SK-N-SH (cell line): ENCODE measurements at regions not wholly inside any gene's neighbourhood (a gene's known extent, or its start where the extent isn't known, plus 50 kb on each side); places are given as distances from the start of the nearest gene placed in this dataset.

Experiments
- CTCF ChIA-PET: fragments of 300-600, 350-600 bp; formaldehyde crosslinking; extraction: SDS; loops from one replicate; lab custom pipeline; 2021; lab: Yijun Ruan, JAX
- POLR2A ChIA-PET: fragments of 350-600 bp; sonication (Branson Sonifier 250); formaldehyde crosslinking; extraction: SDS; loops from one replicate; lab custom pipeline; 2020; ENCODE audit warnings: antibody characterized with exemption, inconsistent platforms; lab: Yijun Ruan, JAX
- DNase-seq: peaks from one replicate; pipeline ENCODE4 v3.0.0; 2012
- H2AFZ ChIP-seq: fragments of 200-600 bp; sonication (generic); 2 replicates; pipeline ENCODE4 v1.8.1; 2016; ENCODE audit warnings: antibody characterized with exemption, mild to moderate bottlenecking, low read depth
- H3F3A ChIP-seq: fragments of 200-600 bp; sonication (generic); replicated peaks from 2 replicates; pipeline ENCODE3; 2016; ENCODE audit warnings: antibody characterized with exemption, mild to moderate bottlenecking; ENCODE audit not compliant: insufficient read depth
- H3K27ac ChIP-seq, 2 experiments: fragments of 200-500 bp in 1 of 2; fragments of 200-600 bp in 1 of 2; sonication (Bioruptor generic) in 1 of 2; sonication (generic), shearing (Covaris generic) in 1 of 2; 2 replicates each; pipeline versions ENCODE4 v1.5.1 to v1.6.1; 2014 to 2016; ENCODE audit warnings: low read depth in 2 of 2, inconsistent platforms in 1 of 2, low read length in 1 of 2, mild to moderate bottlenecking in 1 of 2, mixed read lengths in 1 of 2
- H3K27me3 ChIP-seq: fragments of 200-600 bp; sonication (generic), shearing (Covaris generic); 2 replicates; pipeline ENCODE4 v1.6.1; 2016; ENCODE audit warnings: mixed run types; ENCODE audit not compliant: insufficient read depth
- H3K36me3 ChIP-seq, 2 experiments: fragments of 200-500 bp in 1 of 2; fragments of 200-600 bp in 1 of 2; sonication (Bioruptor generic) in 1 of 2; sonication (generic) in 1 of 2; replicated peaks in 1 of 2; 2 replicates each; pipeline versions ENCODE3 to v1.5.1; 2014 to 2016; ENCODE audit warnings: low read length in 1 of 2, mild to moderate bottlenecking in 1 of 2; ENCODE audit not compliant: insufficient read depth in 2 of 2, control insufficient read depth in 1 of 2
- H3K4me1 ChIP-seq, 2 experiments: fragments of 200-500 bp in 1 of 2; fragments of 200-600 bp in 1 of 2; sonication (Bioruptor generic) in 1 of 2; sonication (generic), shearing (Covaris generic) in 1 of 2; 2 replicates each; pipeline versions ENCODE4 v1.5.1 to v1.6.1; 2014 to 2016; ENCODE audit warnings: low read depth in 1 of 2, low read length in 1 of 2, mixed run types in 1 of 2; ENCODE audit not compliant: insufficient read depth in 2 of 2, control insufficient read depth in 1 of 2
- H3K4me2 ChIP-seq: fragments of 200-600 bp; sonication (generic), shearing (Covaris generic); 2 replicates; pipeline ENCODE4 v1.6.1; 2017; ENCODE audit warnings: mixed run types
- H3K4me3 ChIP-seq, 2 experiments: fragments of 200-500 bp in 1 of 2; fragments of 200-600 bp in 1 of 2; sonication (Bioruptor generic) in 1 of 2; sonication (generic), shearing (Covaris generic) in 1 of 2; 2 replicates each; pipeline versions ENCODE4 v1.5.1 to v1.8.1; 2014 to 2016; ENCODE audit warnings: low read depth in 2 of 2, inconsistent platforms in 1 of 2, low read length in 1 of 2, mild to moderate bottlenecking in 1 of 2, mixed read lengths in 1 of 2, moderate library complexity in 1 of 2
- H3K79me2 ChIP-seq: fragments of 200-600 bp; sonication (generic); 2 replicates; pipeline ENCODE4 v1.8.1; 2017; ENCODE audit warnings: mild to moderate bottlenecking; ENCODE audit not compliant: insufficient read depth
- H3K9ac ChIP-seq: fragments of 200-600 bp; sonication (generic); 2 replicates; pipeline ENCODE4 v1.6.1; 2017; ENCODE audit warnings: mixed run types
- H3K9me2 ChIP-seq: fragments of 200-600 bp; sonication (generic); 2 replicates; pipeline ENCODE4 v1.6.1; 2017; ENCODE audit warnings: mixed run types
- H3K9me3 ChIP-seq: fragments of 200-600 bp; sonication (generic); 2 replicates; pipeline ENCODE4 v1.6.1; 2017; ENCODE audit warnings: mixed run types, mild to moderate bottlenecking, moderate library complexity
- H4K20me1 ChIP-seq: fragments of 200-600 bp; sonication (generic); 2 replicates; pipeline ENCODE4 v1.6.1; 2017; ENCODE audit warnings: mild to moderate bottlenecking, mixed run types; ENCODE audit not compliant: insufficient read depth
- ELF1 ChIP-seq: IDR thresholded peaks from 2 replicates; pipeline ENCODE4 v1.4.0; 2012
- EP300 ChIP-seq, 2 experiments: IDR thresholded peaks; 2 replicates each; pipeline versions ENCODE4 v1.4.0 to v1.6.1; 2012; ENCODE audit warnings: borderline replicate concordance in 1 of 2, low read depth in 1 of 2, low read length in 1 of 2
- EZH2phosphoT487 ChIP-seq: fragments of 200-600 bp; sonication (generic); IDR thresholded peaks from 2 replicates; pipeline ENCODE4 v1.6.1; 2017; ENCODE audit warnings: low read depth, mixed run types, mild to moderate bottlenecking, antibody characterized with exemption, moderate library complexity, borderline replicate concordance
- FOSL2 ChIP-seq: IDR thresholded peaks from 2 replicates; pipeline ENCODE4 v1.4.0; 2012; ENCODE audit warnings: low read depth, mild to moderate bottlenecking, moderate library complexity, borderline replicate concordance
- FOXJ3 ChIP-seq: sonication (generic); formaldehyde crosslinking; IDR thresholded peaks from 2 replicates; pipeline ENCODE4 v1.5.1; 2020; ENCODE audit warnings: mild to moderate bottlenecking, missing genetic modification reagents
- GABPA ChIP-seq: IDR thresholded peaks from 2 replicates; pipeline ENCODE4 v1.4.0; 2012; ENCODE audit warnings: low read depth, mild to moderate bottlenecking
- GATA2 ChIP-seq: sonication (generic); formaldehyde crosslinking; IDR thresholded peaks from 2 replicates; pipeline ENCODE4 v1.5.0; 2020; ENCODE audit warnings: mild to moderate bottlenecking, missing genetic modification reagents
- JUND ChIP-seq: IDR thresholded peaks from 2 replicates; pipeline ENCODE4 v1.4.0; 2012
- MEF2A ChIP-seq: IDR thresholded peaks from 2 replicates; pipeline ENCODE4 v1.4.0; 2012; ENCODE audit warnings: low read depth, borderline replicate concordance
- NFIC ChIP-seq: IDR thresholded peaks from 2 replicates; pipeline ENCODE4 v1.4.0; 2012; ENCODE audit warnings: borderline replicate concordance
- RFX5 ChIP-seq: IDR thresholded peaks from 2 replicates; pipeline ENCODE4 v1.6.1; 2012; ENCODE audit warnings: mild to moderate bottlenecking, improper control_type of control experiment, low read length
- SIN3A ChIP-seq: IDR thresholded peaks from 2 replicates; pipeline ENCODE4 v1.6.1; 2012; ENCODE audit warnings: low read depth, mild to moderate bottlenecking, low read length, moderate library complexity, borderline replicate concordance
- SMC3 ChIP-seq: IDR thresholded peaks from 2 replicates; pipeline ENCODE4 v1.6.1; 2012; ENCODE audit warnings: low read depth, low read length, improper control_type of control experiment
- TAF1 ChIP-seq: IDR thresholded peaks from 2 replicates; pipeline ENCODE4 v1.6.1; 2012; ENCODE audit warnings: low read depth, mild to moderate bottlenecking, low read length, moderate library complexity, borderline replicate concordance
- TCF12 ChIP-seq: IDR thresholded peaks from 2 replicates; pipeline ENCODE4 v1.4.0; 2012
- TEAD4 ChIP-seq: IDR thresholded peaks from 2 replicates; pipeline ENCODE4 v1.4.0; 2012; ENCODE audit warnings: mild to moderate bottlenecking, borderline replicate concordance; ENCODE audit not compliant: insufficient read depth
- YY1 ChIP-seq: IDR thresholded peaks from 2 replicates; pipeline ENCODE4 v1.4.0; 2012; ENCODE audit warnings: low read depth, mild to moderate bottlenecking
- WGBS: methylation state at CpG from one replicate; pipeline ENCODE4 v1.1.6; 2017; ENCODE audit warnings: low lambda C conversion rate; 5-methylcytosine and 5-hydroxymethylcytosine counted together
- TF ChIP-seq, protein P1 (sequence below): IDR thresholded peaks from 2 replicates; pipeline ENCODE4 v1.4.0; 2012; ENCODE audit warnings: low read depth, borderline replicate concordance
- TF ChIP-seq, protein P2 (sequence below): IDR thresholded peaks from 2 replicates; pipeline ENCODE4 v1.6.1; 2012; ENCODE audit warnings: mild to moderate bottlenecking, low read depth, low read length, moderate library complexity
- TF ChIP-seq, protein P3 (sequence below): IDR thresholded peaks from 2 replicates; pipeline ENCODE4 v1.4.0; 2012; ENCODE audit warnings: low read depth, borderline replicate concordance
- TF ChIP-seq, protein P4 (sequence below): fragments of 150-350 bp; IDR thresholded peaks from 2 replicates; pipeline ENCODE4 v1.6.1; 2017; ENCODE audit warnings: antibody characterized with exemption, low read length, low read depth, borderline replicate concordance
- TF ChIP-seq, protein P5 (sequence below): IDR thresholded peaks from 2 replicates; pipeline ENCODE4; 2012

DNA sequence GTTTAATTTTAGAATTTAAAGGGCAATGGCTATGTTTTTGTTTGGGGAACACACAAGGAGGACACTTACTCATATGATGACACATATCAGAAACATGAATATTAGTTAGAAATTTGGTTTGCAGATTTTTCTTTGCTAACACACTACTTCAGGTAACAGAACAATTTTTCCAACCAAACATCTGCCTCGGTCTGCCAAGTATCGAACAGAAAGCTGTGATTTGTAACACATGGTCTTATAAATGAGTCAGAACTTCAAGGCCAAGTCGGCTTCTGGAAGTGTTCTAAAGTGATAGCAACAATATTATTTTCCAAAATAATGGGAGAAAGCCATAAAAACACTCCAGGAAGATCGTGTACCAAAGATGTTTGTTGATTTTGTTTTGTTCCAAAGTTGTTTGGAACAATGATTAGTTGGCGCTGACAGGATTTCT is 75.9 kb upstream of the PMFBP1 start (continued):
- TF ChIP-seq FOSL2, result peak; percentile 45; the same call in 1 of the 2 replicates
- TF ChIP-seq ELF1, result no peak
- no peak for TF ChIP-seq TEAD4
- TF ChIP-seq EP300 (IDR thresholded peaks at IDR 0.05; ENCODE audit: borderline replicate concordance in 1 of 2, low read depth in 1 of 2, low read length in 1 of 2), result peak in 1 of 2 experiments; percentile 43; a peak in 1 of 4 replicates
- TF ChIP-seq, protein P1, sequence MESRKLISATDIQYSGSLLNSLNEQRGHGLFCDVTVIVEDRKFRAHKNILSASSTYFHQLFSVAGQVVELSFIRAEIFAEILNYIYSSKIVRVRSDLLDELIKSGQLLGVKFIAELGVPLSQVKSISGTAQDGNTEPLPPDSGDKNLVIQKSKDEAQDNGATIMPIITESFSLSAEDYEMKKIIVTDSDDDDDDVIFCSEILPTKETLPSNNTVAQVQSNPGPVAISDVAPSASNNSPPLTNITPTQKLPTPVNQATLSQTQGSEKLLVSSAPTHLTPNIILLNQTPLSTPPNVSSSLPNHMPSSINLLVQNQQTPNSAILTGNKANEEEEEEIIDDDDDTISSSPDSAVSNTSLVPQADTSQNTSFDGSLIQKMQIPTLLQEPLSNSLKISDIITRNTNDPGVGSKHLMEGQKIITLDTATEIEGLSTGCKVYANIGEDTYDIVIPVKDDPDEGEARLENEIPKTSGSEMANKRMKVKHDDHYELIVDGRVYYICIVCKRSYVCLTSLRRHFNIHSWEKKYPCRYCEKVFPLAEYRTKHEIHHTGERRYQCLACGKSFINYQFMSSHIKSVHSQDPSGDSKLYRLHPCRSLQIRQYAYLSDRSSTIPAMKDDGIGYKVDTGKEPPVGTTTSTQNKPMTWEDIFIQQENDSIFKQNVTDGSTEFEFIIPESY, result no peak
- TF ChIP-seq MEF2A, result 0 out of 2 replicates have a peak, but pooled peaks have one; percentile 13
- TF ChIP-seq, protein P2, sequence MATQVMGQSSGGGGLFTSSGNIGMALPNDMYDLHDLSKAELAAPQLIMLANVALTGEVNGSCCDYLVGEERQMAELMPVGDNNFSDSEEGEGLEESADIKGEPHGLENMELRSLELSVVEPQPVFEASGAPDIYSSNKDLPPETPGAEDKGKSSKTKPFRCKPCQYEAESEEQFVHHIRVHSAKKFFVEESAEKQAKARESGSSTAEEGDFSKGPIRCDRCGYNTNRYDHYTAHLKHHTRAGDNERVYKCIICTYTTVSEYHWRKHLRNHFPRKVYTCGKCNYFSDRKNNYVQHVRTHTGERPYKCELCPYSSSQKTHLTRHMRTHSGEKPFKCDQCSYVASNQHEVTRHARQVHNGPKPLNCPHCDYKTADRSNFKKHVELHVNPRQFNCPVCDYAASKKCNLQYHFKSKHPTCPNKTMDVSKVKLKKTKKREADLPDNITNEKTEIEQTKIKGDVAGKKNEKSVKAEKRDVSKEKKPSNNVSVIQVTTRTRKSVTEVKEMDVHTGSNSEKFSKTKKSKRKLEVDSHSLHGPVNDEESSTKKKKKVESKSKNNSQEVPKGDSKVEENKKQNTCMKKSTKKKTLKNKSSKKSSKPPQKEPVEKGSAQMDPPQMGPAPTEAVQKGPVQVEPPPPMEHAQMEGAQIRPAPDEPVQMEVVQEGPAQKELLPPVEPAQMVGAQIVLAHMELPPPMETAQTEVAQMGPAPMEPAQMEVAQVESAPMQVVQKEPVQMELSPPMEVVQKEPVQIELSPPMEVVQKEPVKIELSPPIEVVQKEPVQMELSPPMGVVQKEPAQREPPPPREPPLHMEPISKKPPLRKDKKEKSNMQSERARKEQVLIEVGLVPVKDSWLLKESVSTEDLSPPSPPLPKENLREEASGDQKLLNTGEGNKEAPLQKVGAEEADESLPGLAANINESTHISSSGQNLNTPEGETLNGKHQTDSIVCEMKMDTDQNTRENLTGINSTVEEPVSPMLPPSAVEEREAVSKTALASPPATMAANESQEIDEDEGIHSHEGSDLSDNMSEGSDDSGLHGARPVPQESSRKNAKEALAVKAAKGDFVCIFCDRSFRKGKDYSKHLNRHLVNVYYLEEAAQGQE, result no peak
- TF ChIP-seq, protein P3, sequence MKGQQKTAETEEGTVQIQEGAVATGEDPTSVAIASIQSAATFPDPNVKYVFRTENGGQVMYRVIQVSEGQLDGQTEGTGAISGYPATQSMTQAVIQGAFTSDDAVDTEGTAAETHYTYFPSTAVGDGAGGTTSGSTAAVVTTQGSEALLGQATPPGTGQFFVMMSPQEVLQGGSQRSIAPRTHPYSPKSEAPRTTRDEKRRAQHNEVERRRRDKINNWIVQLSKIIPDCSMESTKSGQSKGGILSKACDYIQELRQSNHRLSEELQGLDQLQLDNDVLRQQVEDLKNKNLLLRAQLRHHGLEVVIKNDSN, result no peak
- no peak for TF ChIP-seq NFIC
- TF ChIP-seq RFX5, result no peak
- no peak for TF ChIP-seq EZH2phosphoT487

DNA sequence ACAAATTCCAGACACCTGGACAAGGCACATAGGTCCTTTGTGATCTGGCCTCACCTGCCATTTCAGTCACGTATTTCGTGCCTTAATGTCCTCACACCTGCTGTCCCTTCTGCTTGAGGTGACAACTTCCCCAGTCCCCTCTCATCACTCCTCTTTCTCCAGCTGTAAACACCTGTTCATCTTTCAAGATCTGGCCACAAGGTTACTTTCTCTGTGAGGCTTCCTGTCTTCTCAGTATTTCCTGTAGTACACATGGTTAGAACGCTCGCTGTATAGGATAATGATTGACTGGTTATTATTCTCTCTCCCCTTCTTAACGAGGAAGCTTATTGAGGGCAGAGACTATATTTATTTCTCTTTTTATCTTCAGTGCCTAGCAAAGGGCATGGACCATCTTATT is 74.5 kb upstream of the PMFBP1 start:
- no peak overlapping the region for H2AFZ ChIP-seq
- ChIA-PET CTCF (interaction anchor here (1.5 to 3.8 kb wide), 4 partner anchors 39 to 586 kb away, joined by 4 to 15 read pairs (median 4); no protein-coding TSS in a partner anchor), POLR2A (no interaction called here)
- WGBS, result 89% methylated on average over 5 of the region's 5 CpGs
- no peak for DNase-seq
- H3F3A ChIP-seq, result peaks cover 7% of the 10 kb centered on the region
- H3K9me2 ChIP-seq, result no peaks in the 10 kb centered on the region
- H3K9me3 ChIP-seq, result no peaks in the 10 kb centered on the region
- no peak overlapping the region for H3K4me2 ChIP-seq
- H3K27me3 ChIP-seq, result no peaks in the 10 kb centered on the region
- H3K4me3 ChIP-seq, result no peak overlapping the region
- H3K4me1 ChIP-seq, result peaks cover 7 to 18% of the 10 kb centered on the region in 2 experiments; a peak in 3 of 4 replicates
- no peaks in the 10 kb centered on the region for H3K79me2 ChIP-seq
- no peaks in the 10 kb centered on the region for H3K36me3 ChIP-seq
- no peak overlapping the region for H3K27ac ChIP-seq
- no peak overlapping the region for H3K9ac ChIP-seq
- H4K20me1 ChIP-seq, result no peaks in the 10 kb centered on the region
- TF ChIP-seq, protein P4, sequence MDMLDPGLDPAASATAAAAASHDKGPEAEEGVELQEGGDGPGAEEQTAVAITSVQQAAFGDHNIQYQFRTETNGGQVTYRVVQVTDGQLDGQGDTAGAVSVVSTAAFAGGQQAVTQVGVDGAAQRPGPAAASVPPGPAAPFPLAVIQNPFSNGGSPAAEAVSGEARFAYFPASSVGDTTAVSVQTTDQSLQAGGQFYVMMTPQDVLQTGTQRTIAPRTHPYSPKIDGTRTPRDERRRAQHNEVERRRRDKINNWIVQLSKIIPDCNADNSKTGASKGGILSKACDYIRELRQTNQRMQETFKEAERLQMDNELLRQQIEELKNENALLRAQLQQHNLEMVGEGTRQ, result no peak
- TF ChIP-seq SMC3 (no peak), FOXJ3 (no peak), JUND (no peak), YY1 (no peak), SIN3A (no peak), TCF12 (no peak), GATA2 (CRISPR knock-in tag) (no peak), TAF1 (no peak), TEAD4 (no peak), RFX5 (no peak), EZH2phosphoT487 (no peak), GABPA (no peak)
- TF ChIP-seq, protein P5, sequence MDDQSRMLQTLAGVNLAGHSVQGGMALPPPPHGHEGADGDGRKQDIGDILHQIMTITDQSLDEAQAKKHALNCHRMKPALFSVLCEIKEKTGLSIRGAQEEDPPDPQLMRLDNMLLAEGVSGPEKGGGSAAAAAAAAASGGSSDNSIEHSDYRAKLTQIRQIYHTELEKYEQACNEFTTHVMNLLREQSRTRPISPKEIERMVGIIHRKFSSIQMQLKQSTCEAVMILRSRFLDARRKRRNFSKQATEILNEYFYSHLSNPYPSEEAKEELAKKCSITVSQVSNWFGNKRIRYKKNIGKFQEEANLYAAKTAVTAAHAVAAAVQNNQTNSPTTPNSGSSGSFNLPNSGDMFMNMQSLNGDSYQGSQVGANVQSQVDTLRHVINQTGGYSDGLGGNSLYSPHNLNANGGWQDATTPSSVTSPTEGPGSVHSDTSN, result no peak
